Colonic mucosa (tissue), 4 donors: ENCODE measurements at regions not wholly inside any gene's neighbourhood (a gene's known extent, or its start where the extent isn't known, plus 50 kb on each side); places are given as distances from the start of the nearest gene placed in this dataset.

ENCODE experiments used
- DNase-seq: peaks from one replicate; pipeline ENCODE4 v3.0.0-alpha.2; 2020
- H3K27ac ChIP-seq: fragments of 200-600 bp; one replicate; pipeline ENCODE4 v1.8.0; 2021
- H3K27me3 ChIP-seq: fragments of 200-600 bp; one replicate; pipeline ENCODE4 v1.8.0; 2021
- H3K36me3 ChIP-seq: fragments of 200-600 bp; one replicate; pipeline ENCODE4 v1.8.0; 2021
- H3K4me1 ChIP-seq: fragments of 200-600 bp; one replicate; pipeline ENCODE4 v1.8.0; 2021; ENCODE audit warnings: mild to moderate bottlenecking
- H3K4me3 ChIP-seq: fragments of 200-600 bp; one replicate; pipeline ENCODE4 v1.8.0; 2021
- H3K9ac ChIP-seq, 2 donors: one replicate each; pipeline ENCODE4 v1.7.0; 2013; ENCODE audit warnings: control low read depth in 2 of 2, low read depth in 2 of 2, low read length in 2 of 2
- H3K9me3 ChIP-seq: fragments of 200-600 bp; one replicate; pipeline ENCODE4 v1.8.0; 2021
- intact Hi-C: fragments of 100-400 bp; cut with DNase I; formaldehyde crosslinking; loops from one replicate; pipeline ENCODE4 v1.14.1; 2022
- TF ChIP-seq, protein P1 (sequence below): fragments of 200-600 bp; IDR thresholded peaks from one replicate; pipeline ENCODE4 v1.8.0; 2022; ENCODE audit warnings: antibody characterized with exemption, mild to moderate bottlenecking
- donor health status: healthy.
- donor health status: DM: no; HTN: no; CAD: no.
- donor health status: DM: no; HTN: no; CAD: no.

DNA sequence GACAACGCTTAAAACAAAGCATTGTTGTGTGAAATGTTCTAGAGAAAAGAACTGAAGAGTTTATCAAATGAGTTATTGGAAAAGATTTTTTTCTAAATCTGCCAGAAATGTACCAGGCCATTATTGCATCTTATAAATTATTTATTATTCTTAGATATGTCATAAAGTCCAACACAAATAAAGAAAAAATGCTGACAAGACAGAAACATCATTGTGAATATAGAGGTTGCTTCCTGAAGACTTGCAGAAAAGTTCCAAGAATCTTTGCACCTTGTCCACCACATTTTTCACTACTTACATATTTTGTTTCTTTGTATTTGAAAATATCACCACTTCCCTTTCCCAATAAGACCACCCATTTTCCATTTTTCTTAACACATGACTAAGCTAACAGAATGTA, 545.8 kb downstream of the IQCM start:
- Histone ChIP-seq H3K27me3 (no peaks in the 10 kb centered on the region), H3K36me3 (no peaks in the 10 kb centered on the region), H3K27ac (no peak overlapping the region), H3K9me3 (no peaks in the 10 kb centered on the region), H3K4me1 (no peaks in the 10 kb centered on the region), H3K9ac (no peak overlapping the region), H3K4me3 (no peak overlapping the region)
- TF ChIP-seq, protein P1, sequence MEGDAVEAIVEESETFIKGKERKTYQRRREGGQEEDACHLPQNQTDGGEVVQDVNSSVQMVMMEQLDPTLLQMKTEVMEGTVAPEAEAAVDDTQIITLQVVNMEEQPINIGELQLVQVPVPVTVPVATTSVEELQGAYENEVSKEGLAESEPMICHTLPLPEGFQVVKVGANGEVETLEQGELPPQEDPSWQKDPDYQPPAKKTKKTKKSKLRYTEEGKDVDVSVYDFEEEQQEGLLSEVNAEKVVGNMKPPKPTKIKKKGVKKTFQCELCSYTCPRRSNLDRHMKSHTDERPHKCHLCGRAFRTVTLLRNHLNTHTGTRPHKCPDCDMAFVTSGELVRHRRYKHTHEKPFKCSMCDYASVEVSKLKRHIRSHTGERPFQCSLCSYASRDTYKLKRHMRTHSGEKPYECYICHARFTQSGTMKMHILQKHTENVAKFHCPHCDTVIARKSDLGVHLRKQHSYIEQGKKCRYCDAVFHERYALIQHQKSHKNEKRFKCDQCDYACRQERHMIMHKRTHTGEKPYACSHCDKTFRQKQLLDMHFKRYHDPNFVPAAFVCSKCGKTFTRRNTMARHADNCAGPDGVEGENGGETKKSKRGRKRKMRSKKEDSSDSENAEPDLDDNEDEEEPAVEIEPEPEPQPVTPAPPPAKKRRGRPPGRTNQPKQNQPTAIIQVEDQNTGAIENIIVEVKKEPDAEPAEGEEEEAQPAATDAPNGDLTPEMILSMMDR = no peak
- no peak for DNase-seq
- intact Hi-C loops = loop anchor here (10.0 kb wide), 1 partner anchor 1345 kb away; no protein-coding TSS in a partner anchor

DNA sequence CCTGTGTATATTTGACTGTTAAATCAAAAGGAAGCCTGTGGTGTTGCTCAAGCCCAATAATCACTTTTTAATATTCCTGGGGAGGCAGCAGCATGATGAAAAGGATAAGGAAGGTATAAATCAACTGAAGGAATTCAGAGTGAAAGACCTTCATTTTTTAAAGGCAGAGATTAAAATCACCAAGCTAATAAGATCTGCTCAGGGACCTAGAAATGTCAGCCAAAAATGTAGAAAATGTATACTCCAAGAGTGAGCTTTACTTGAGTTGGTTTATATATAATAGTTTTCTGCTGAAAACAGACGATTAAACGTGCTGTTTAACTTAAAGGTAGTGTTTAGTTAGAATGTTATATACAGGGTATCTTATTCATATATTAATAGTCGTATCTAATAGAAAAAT, 549.3 kb downstream of the IQCM start:
- Histone ChIP-seq H3K27me3 (no peaks in the 10 kb centered on the region), H3K4me1 (no peaks in the 10 kb centered on the region), H3K36me3 (no peaks in the 10 kb centered on the region), H3K4me3 (no peak overlapping the region), H3K27ac (no peak overlapping the region), H3K9ac (no peak overlapping the region), H3K9me3 (no peaks in the 10 kb centered on the region)
- DNase-seq = no peak
- intact Hi-C loops = loop anchor here (10.0 kb wide), 1 partner anchor 1342 kb away; no protein-coding TSS in a partner anchor
- TF ChIP-seq, protein P1 = no peak

DNA sequence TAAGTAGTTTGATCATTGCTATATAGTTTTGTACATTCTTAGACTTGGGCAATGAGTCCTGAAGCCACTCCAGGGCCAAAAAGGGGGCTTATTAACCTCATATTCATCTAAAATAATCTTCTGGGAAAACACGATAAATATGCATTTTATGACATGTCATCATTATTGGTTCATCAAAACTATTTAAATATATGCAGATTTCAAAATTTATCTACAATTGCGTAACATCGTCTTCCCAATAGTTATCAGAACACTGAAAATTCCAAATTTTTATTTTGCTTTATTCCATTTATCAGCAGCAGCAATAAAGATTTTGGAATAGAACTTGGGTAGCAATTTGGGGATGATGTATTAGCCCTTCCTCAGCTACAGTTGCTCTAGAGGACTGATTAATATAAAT, 550.0 kb downstream of the IQCM start:
- DNase-seq = no peak
- H3K9ac ChIP-seq = no peak overlapping the region
- H3K9me3 ChIP-seq = no peaks in the 10 kb centered on the region
- TF ChIP-seq, protein P1 = no peak
- H3K4me1 ChIP-seq = no peaks in the 10 kb centered on the region
- H3K4me3 ChIP-seq = no peak overlapping the region
- intact Hi-C loops = loop anchor here (10.0 kb wide), 1 partner anchor 1341 kb away; no protein-coding TSS in a partner anchor
- H3K27ac ChIP-seq = no peak overlapping the region
- no peaks in the 10 kb centered on the region for H3K27me3 ChIP-seq
- no peaks in the 10 kb centered on the region for H3K36me3 ChIP-seq

DNA sequence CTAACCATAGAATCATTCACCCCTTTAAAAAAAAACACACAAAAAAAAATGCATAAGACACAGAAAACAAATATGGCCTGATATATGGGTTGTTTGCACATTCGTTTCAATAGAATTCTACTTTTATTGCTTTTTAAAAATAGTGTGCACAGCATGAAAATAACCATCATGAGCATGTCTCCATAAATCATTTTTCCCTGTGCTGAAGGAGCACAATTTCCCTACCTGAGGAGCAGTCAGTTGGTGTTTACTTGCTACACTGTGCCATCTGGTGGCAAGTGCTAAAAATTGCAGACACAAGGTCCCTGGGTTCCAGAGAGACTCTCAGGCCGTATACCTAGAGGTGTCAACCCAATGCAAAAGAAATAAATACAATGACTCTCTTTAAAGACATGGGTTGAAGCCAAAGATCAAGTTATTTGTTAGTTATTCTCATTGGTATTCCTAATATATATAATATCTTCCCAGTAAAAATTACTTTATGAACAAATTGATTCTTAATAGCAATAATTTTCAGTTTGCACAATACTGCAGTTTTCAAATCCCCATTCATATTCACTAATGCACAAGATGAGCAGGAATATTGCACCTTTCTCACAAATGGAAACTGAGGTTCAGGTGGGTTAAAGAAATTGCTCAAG, 551.4 kb downstream of the IQCM start:
- DNase-seq = peak; percentile 41
- no peak overlapping the region for H3K9ac ChIP-seq
- intact Hi-C loops = loop anchor here (10.0 kb wide), 1 partner anchor 1339 kb away; no protein-coding TSS in a partner anchor

DNA sequence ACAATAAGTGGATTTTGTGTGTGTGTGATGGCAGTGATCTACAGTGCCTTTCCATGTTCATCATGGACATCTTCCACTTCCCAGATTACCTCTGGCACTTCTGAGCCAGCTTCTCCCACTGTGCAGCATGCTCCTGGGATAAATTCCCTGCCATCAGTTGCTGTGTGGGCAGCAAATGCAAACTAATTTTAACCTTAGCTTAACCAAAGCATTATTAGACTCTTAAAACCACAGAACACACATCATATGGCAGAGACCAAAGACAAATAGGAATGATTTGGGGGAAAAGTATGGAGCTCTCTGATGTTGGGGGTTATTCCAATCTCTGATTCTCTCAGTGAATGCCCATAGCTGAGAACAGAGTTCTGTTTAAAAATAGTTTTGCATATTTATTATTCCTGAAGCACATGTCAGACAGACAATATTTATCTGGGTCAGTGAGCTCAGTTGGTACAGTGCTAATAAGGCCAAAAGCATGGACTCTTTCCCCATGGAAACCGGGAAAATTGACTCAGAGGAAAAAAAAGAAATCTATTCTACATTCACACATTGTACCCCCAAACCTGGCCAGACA, 567.4 kb downstream of the IQCM start:
- no peak overlapping the region for H3K4me3 ChIP-seq
- no peak overlapping the region for H3K27ac ChIP-seq
- H3K9me3 ChIP-seq = no peaks in the 10 kb centered on the region
- H3K36me3 ChIP-seq = no peaks in the 10 kb centered on the region
- no peaks in the 10 kb centered on the region for H3K4me1 ChIP-seq
- H3K27me3 ChIP-seq = no peaks in the 10 kb centered on the region
- H3K9ac ChIP-seq = no peak overlapping the region
- TF ChIP-seq, protein P1 = no peak
- no peak for DNase-seq
- intact Hi-C loops = no loop called here

More for the DNA sequence above, 551.4 kb downstream of the IQCM start:
- Histone ChIP-seq H3K36me3 (no peaks in the 10 kb centered on the region), H3K27me3 (no peaks in the 10 kb centered on the region), H3K27ac (no peak overlapping the region), H3K4me1 (no peaks in the 10 kb centered on the region), H3K4me3 (no peak overlapping the region), H3K9me3 (no peaks in the 10 kb centered on the region)
- TF ChIP-seq, protein P1 = peak; percentile 70
